GM19351 (cell line): ENCODE measurements at regions not wholly inside any gene's neighbourhood (a gene's known extent, or its start where the extent isn't known, plus 50 kb on each side); places are given as distances from the start of the nearest gene placed in this dataset.
"Not testable (repeated sequence)": the region's sequence is repeated elsewhere in the genome, so short reads cannot be mapped to it uniquely, and the experiment has no call there.

Experiments used
- ATAC-seq: cut with Tn5 transposase; IDR thresholded peaks from one replicate; pipeline ENCODE4 v1.9.1; 2021; ENCODE audit warnings: mild to moderate bottlenecking, moderate library complexity; ENCODE audit not compliant: unreplicated experiment

DNA sequence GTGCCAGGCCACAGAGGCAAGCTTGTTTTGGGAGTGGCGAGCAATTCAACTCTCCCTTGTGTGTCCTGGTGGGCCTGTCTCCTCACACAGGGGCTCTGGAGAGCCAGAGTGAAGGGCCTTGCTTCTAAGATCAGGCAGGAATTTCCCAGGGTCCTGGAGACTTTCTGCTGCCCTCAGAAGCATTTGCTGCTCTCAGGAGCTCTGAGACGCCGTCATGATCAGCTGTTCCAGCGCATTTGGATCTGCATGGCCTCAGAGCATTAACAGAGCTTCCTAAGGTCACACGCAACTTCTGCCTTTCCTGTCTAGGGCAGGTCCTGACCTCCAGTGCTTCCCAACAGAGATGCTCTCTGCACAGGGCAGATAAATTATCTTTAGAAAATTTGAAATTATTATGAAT lies 52.2 kb upstream of the C10orf90 start:
- no peak for ATAC-seq

DNA sequence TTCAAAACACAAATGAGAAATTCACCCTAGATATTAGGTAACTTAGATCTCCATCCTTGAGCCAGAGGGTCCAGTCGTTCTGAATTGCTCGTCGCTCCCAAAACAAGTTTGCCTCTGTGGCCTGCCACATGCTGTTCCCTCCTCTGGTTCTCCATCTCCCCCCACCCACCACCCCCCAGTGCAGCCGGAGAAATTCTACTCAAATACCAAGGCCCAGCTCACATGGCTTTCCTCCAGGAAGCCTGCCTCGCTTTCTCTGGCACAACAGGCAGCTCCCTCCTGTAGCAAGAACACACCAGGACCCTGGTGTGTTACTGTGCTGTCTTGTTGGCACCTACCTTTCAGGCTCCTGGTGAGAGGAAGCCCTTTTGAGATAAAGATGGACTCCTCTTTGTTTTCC lies 52.7 kb upstream of the C10orf90 start:
- no peak for ATAC-seq

DNA sequence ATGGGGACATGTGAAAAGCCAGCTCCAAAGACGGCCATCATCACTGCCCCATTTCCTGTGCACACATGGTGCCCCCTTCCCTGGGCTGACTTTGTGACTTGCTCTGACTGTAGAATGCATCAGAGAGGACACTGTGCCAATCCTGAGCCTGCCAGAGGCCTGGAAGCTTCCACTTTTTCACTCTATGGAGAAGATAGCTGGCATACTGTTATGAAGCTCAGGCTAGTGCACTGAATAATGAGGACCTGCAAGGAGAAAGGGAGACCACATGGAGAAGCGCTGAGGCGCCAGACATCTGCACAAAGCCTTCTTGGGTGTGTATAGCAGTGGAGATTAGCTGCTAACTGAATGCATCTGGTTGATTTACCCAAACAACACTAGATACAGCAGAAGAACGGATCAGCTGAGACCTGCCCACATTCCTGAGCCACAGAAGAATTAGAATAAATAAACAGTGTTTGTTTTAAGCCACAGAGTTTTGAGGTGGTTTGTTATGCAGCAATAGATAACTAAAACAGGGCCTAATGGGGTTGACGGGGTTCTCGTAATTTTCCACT lies 58.9 kb upstream of the C10orf90 start:
- ATAC-seq = no peak

DNA sequence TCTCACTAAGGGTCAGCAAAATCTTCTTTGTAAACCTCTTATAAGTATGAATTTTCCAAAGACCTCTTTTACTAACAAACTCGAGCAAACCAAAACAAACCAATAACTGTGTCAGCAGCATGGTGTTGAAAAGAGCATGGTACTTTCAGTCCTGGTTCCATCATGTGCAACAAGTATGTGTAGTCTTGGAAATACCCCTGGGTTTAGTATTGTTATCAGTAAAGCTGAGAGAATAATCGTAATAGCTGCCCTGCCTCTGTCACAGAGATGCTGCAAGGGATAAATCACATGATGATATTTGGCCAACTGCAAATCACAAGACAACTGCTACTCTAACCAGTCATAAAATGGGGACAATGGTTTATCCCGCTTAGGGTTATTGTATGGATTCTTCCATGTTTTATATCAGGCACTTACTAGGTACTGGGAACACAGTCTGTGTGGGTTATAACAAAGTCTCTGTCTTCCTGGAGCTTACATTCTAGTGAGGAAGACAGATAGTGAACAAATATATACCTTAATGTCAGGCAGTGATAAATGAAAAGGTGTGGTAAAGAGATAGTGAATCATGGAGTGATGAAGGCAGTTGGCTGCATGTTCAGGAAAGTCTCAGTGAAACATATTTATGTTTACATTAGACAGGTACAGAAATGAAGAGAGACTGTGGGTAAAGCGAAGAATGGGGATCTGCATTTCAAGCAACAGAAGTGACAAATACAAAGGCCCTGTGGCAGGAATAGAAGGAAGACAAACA lies 60.5 kb upstream of the C10orf90 start:
- no peak for ATAC-seq

DNA sequence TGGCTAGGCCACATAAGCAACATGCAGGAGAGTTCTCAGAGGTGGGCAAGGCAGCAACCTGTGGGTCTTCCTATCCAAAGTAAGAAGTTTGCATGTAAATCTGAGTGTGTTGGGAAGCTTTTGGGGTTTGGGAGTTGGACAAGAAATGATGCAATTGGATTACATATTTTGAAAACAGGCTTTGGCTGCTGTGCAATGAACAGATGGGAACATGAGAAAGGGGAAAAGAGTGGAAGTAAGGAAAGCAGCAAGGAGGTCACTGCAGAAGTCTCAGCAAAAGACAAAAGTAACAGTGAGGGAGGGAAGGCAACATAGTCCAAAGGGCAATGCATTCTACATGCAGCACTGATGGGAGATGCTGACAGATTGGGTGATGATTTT lies 61.1 kb upstream of the C10orf90 start:
- no peak for ATAC-seq

DNA sequence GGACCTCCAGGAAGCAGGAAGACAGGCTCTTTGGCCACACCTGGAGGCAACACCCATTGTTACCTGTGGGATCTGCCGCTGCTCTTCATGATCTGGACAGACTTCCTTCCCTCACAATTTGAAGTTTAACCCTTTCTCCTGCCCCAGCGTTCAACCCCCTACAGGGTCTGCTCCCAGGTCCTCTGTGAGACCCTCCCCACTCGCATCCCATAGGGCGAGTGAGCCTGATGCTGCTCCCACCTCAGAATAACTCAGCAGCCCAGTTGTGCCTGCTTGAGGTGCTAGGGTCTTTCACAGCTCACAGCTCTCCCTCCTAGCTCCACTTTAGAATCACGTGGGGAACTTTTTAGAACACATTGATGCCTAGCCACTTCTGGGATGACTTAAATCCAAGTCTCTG lies 61.8 kb upstream of the C10orf90 start:
- ATAC-seq = no peak

DNA sequence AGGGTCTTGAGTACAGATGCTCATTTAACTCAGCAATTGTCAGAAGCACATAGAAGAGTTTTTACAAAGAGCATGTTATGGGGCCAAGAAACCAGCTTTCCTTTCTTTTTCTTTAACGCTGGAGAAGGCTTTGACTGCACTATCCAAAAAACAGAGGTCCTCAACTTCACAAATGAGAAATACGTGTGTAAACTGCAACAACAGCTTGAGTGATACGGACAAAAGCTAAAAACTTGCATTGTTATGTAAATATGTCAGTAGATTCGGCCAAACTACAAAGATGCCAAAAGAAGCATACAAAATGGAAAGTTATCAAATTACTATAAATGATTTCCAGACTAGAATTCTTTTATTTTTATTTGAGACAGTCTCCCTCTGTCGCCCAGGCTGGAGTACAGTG lies 62.4 kb upstream of the C10orf90 start:
- ATAC-seq = no peak

DNA sequence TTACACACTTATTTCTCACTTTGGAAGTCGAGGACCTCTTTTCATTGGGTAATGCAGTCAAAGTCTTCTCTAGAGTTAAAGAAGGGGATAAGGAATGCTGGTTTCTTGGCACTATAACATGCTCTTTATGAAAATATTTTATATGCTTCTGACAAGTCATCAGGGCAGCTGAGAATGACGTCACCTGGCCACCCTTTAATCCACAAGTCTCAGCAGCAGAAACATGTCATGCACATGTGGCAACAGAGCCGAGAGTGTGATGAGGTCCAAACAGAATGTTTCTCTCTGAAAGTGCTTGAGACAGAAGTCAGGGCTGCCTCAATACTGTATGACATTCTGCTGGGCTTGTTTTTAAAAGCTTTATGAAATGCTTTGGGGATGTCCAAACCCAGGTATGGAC lies 63.5 kb upstream of the C10orf90 start:
- no peak for ATAC-seq

DNA sequence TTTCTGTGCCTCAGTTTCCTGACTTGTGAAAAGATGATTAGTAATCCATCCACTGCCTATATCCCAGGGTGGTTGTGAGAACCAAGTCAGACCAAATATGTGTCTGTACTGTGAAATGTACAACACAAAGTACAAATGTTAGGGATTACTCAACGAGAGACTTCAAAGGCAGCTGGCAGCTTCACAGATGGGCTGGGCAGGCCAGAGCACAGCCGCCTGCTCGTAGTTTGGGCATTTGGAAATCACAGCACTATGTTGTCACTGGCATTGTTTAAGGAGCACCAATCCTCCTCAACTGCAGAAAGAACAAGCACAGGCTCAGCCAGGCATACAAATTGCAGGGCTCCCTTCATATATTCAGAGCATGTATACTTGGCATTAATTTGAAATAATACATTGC lies 64.5 kb upstream of the C10orf90 start:
- no peak for ATAC-seq

DNA sequence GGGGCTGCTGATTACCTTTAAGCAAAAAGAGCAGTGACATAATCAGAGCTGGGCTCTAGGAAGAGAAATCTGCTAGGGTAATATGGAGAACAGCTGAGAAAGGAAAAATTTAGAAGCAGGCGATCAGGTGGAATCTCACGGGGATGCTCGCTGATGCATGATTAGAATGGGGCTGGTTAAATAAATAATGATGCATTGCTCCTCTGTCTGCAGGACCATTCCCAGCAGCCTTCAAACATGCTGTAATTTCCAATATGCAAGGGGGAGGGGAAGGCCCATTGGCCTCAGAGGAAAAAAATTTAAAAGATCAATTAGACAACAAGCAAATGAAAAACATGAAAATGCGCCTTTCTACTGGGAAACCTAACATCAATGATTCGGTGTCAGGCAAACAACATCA lies 65.6 kb upstream of the C10orf90 start:
- no peak for ATAC-seq

DNA sequence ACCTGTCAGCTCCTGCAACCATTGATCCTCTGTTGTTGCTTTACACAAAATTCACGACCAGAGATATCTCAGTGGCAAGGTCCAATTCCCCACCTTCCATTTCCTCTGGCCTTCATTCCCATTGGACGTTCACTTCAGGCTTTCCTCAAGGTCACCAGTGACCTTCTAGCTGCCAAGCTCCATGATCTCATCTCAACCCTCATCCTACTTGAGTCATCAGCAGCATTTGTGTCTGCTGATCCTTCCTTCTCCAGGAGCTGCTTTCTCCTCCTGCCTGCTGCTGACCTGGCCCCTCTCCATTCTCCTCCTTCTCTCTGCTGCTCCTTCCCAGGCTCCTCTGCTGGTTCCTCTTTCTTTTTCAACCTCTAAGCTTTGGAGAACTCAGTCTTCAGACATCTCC lies 66.2 kb upstream of the C10orf90 start:
- ATAC-seq = no peak

DNA sequence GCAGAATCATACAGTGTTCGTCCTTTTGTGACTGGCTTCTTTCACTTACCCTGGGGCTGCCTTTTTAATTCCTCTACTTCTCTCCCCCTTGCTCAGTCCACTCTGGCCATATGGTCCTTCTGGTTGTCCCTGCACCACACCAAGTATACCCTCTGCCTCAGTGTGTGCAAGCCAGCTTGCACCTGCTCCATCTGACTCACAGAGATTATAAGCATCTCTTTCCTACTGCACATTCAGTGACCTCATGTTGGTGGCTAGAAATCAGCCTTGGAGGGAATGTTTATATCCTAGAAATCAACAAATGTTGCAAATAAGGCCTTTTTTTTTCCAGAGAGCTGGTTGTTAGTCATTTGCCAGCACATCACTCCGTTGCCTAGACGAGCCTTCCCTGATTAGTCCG lies 67.5 kb upstream of the C10orf90 start:
- ATAC-seq = no peak

DNA sequence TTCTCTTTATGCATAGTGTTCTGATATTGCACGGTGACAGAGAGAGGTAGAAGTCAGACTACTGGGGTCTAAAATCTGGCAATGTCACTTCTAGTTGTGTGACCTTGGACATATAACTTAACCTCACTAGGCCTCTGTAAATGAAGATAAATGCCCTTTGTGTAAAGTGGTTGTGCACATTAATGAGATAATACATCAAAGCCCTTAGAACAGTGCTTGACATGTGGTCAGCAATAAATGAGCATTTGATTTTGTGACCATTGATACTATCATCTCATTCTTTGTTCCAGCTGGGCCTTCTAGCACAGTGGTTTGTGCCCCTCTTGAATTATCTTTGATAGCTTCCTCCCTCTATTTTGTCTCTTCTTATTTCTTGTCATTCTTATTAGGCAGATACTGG lies 74.1 kb upstream of the C10orf90 start:
- no peak for ATAC-seq

DNA sequence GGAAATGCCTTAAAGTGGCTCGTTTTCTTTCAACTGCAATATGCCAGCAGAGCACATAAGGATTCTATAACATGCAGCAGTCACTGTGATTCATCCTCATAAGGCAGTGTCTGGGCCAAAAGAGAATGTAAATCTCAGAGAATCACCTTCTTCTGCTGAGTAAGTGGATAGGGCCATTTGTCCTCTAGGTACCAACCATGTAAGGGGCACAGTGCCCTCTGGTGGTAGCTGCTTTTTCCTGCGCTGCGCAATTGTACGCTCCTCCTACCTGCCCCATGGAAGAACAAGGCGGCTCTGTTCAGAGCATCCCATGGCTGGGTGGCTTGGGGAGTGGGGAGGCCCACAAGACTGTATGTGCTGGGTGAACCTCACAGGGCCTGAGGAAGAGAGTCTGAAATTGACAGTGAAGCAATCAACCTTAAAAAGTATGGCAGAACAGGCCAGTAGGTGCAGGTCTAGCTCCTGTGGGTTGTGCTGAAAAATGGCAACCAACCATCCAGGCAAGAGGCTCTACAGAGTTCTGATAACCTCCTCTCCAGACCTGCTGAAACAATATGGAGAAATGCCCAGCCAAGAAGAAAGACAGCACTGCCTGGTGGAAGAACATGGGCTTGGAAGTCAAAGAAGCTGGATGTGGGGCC lies 78.6 kb upstream of the C10orf90 start:
- ATAC-seq = peak; percentile 80

DNA sequence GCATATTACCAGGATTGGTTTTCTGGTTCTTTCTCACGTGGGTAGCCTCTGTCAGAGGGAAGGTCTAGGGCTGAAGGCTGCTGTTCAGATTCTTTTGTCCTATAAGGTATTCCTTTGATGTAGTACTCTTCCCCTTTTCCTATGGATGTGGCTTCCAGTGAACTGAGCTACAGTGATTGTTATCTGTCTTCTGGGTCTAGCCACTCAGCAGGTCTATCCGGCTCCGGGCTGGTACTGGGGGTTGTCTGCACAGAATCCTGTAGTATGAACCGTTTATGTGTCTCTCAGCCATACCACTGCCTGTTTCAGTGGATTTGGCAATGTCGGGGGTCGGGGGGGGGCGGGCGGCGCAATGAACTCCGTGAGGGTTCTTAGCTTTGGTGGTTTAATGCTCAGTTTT lies 84.5 kb upstream of the C10orf90 start:
- no peak for ATAC-seq

DNA sequence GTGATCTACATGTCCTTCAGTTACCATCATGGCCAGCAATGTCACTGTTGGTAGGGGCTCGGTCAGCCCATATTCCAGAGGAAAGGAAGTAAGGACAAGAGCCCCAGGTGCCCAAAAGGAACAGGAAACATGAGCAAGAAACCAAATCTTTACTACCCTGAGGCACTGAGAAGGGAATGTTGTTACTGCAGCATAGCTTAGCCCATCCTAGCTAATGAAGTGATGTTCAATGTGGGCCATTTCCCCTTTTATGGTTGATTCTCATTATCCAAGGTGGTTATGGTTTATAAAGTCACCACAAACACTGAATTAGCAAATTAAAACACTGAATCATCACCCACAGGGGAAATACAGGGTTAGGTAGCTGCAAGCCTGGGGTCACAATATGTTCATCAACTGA lies 88.4 kb upstream of the C10orf90 start:
- ATAC-seq = no peak

DNA sequence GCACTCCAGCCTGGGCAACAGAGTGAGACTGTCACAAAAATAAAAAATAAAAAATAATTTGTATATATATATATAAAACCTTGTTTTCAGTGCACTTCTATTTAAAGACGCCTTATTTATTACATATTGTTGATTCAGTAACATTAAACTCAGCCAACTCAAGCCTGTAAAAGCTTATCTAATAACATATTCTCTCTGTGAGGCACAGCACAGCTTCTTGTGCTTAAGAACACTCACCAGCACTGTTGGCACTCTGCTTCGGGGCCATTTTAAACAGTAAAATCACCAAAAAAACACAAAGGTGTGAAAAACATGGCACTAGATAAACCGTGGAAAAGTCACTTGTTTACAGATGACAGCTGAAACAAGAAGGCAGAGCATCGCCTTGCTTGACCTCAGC lies 89.0 kb upstream of the C10orf90 start:
- no peak for ATAC-seq

DNA sequence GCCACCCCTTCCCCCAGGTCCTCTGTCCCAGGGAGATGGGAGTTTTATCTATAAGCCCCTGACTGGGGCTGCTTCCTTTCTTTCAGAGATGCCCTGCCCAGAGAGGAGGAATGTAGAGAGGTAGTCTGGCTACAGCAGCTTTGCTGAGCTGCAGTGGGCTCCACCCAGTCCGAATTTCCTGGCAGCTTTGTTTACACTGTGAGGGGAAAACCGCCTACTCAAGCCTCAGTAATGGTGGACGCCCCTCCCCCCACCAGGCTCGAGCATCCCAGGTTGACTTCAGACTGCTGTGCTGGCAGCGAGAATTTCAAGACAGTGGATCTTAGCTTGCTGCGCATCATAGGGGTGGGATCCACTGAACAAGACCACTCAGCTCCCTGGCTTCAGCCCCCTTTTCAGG lies 96.2 kb upstream of the C10orf90 start:
- ATAC-seq = not testable (repeated sequence)

DNA sequence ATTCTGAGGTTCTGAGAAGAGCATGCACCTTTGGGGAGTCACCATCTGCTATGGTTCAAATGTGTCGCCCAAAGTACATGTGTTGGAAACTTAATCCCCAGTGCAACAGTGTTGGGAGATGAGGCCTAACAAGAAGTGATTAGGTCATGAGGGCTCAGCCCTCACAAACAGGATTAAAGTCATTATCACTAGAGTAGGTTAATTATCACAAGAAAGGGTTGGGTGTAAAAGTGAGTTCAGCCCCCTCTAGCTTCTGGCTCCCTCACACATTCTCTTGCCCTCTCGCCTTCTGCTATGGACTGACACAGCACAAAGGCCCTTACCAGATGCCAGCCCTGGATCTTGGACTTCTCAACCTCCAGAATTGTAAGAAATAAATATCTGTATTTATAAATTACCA lies 100.3 kb upstream of the C10orf90 start:
- no peak for ATAC-seq

DNA sequence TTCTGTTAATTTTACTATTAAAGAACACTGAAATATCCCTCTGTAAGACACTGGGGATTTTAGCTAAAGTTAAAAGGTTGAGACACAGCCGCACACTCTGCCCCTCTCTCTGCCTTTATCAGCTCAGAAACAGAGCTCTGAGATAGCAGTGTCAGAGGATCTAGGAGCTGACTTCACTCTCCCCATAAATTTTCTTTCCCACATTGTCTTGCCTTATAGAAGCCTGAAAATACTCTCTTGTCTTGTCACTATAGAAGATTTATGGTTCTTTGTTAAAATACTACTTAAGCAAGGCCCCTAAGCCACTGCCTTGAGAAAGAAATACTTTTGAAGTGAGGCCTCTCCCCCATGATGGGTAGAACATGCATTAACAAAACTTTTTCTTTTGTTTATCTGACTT lies 105.7 kb upstream of the C10orf90 start:
- no peak for ATAC-seq

DNA sequence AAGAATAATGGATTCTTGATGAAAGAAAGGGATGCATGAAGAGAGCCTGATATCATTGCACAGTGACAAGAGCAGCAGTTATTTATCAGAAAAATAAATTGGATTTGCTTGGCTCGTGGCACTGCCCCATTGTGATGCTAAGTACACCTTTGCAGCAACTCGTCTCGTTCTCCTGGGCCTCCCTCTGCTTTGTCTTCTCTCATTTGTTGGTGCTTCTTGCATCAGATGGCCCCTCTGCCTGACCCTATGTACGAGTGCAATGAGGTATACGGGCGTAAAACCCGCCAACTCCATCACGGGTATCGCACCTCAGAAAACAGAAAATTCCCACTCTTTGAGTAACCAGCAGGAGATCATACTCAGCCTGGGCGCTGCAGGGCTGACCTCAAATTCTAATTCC lies 107.2 kb upstream of the C10orf90 start:
- no peak for ATAC-seq

DNA sequence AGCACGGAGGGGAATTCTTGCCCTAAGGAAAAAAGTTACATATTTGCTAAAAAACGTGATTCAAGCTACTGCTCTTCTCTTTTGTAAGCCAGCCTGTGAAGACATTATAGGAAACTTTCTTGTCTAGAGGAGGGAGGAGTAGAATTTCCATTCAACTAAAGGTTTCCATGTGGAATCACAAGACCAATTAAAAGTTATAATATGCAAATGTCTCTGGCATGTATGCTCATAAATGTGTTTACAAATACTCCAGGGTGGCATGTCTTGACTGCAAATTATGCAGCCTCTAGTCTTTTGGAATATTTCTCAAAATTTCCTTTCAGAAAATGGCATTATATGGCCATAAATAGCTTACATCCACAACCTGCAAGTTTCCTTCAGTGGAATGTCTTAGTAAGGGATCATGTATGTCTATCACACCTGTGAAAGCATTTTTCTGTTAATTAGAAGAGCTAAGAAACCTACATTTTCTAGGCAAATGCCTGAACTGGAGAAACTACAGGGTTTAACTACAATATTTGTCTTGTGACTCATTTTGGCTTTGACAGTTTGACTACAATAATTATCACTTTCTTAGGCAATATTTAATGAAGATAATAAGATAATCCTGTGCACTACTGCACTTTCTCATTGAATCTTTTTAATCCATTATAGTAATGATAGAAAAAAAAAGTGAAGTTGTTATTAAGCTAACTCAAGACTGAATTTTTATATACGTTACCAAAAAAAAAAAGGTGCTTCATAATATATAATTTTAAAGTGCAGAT lies 111.1 kb upstream of the C10orf90 start:
- no peak for ATAC-seq
